Activated naive CD8-positive, alpha-beta T cell treated with anti-CD3 and anti-CD28 coated beads, Interleukin-2, amount 10 ng/mL, durations not matched to agents 7 days and 5 days (primary cell): ENCODE measurements at regions not wholly inside any gene's neighbourhood (a gene's known extent, or its start where the extent isn't known, plus 50 kb on each side); places are given as distances from the start of the nearest gene placed in this dataset.
"Not testable (repeated sequence)": the region's sequence is repeated elsewhere in the genome, so short reads cannot be mapped to it uniquely, and the experiment has no call there.

Experiments used
- ATAC-seq: fragments of 150-1000 bp; cut with Tn5 transposase; one replicate; pipeline ENCODE4 v1.10.0; 2021; ENCODE audit warnings: low read depth, moderate library complexity
- POLR2A ChIA-PET: fragments of 350-600 bp; sonication (Branson Sonifier 250); formaldehyde crosslinking; loops from one replicate; lab custom pipeline; 2021; ENCODE audit warnings: antibody characterized with exemption; lab: Charles Lee
- DNase-seq: peaks from one replicate; pipeline ENCODE4 v3.0.0; 2021
- H3K27ac Mint-ChIP-seq: one replicate; pipeline ENCODE4 v1.8.0; 2022; ENCODE audit warnings: mild to moderate bottlenecking, mixed read lengths
- H3K27me3 Mint-ChIP-seq: one replicate; pipeline ENCODE4 v1.8.0; 2022; ENCODE audit warnings: mild to moderate bottlenecking, moderate library complexity, mixed read lengths
- H3K36me3 Mint-ChIP-seq: one replicate; pipeline ENCODE4 v1.8.0; 2021; ENCODE audit warnings: mild to moderate bottlenecking, mixed read lengths
- H3K4me1 Mint-ChIP-seq: one replicate; pipeline ENCODE4 v1.8.0; 2021; ENCODE audit warnings: mixed read lengths
- H3K4me3 Mint-ChIP-seq: one replicate; pipeline ENCODE4 v1.8.0; 2022; ENCODE audit warnings: mild to moderate bottlenecking, moderate library complexity, mixed read lengths
- H3K9me3 Mint-ChIP-seq: one replicate; pipeline ENCODE4 v1.8.0; 2021; ENCODE audit warnings: mixed read lengths

GRCh38 chr2:16722126-16722525, 56.5 kb upstream of the CYRIA start:
- Mint-ChIP-seq H3K9me3 (no peaks in the 10 kb centered on the region), H3K36me3 (no peaks in the 10 kb centered on the region), H3K4me1 (no peaks in the 10 kb centered on the region), H3K27ac (no peak overlapping the region), H3K4me3 (no peak overlapping the region), H3K27me3 (peaks cover 2% of the 10 kb centered on the region)
- POLR2A ChIA-PET: no interaction called here
- no peak for DNase-seq
- no peak for ATAC-seq

GRCh38 chr2:16721529-16721928, 55.9 kb upstream of the CYRIA start:
- H3K4me3 Mint-ChIP-seq, H3K4me1 Mint-ChIP-seq, POLR2A ChIA-PET, DNase-seq, H3K27ac Mint-ChIP-seq, ATAC-seq, H3K27me3 Mint-ChIP-seq, H3K9me3 Mint-ChIP-seq, H3K36me3 Mint-ChIP-seq: not testable (repeated sequence)

GRCh38 chr2:16720737-16721136, 55.1 kb upstream of the CYRIA start:
- ATAC-seq, H3K4me1 Mint-ChIP-seq, H3K9me3 Mint-ChIP-seq, H3K36me3 Mint-ChIP-seq, H3K4me3 Mint-ChIP-seq, POLR2A ChIA-PET, H3K27ac Mint-ChIP-seq, H3K27me3 Mint-ChIP-seq, DNase-seq: not testable (repeated sequence)

GRCh38 chr2:16719485-16719808, 53.8 kb upstream of the CYRIA start:
- POLR2A ChIA-PET: no interaction called here

GRCh38 chr2:16718576-16719484, 53.2 kb upstream of the CYRIA start:
- Mint-ChIP-seq H3K27ac (no peak overlapping the region), H3K4me3 (no peak overlapping the region), H3K36me3 (no peaks in the 10 kb centered on the region), H3K9me3 (no peaks in the 10 kb centered on the region), H3K27me3 (no peaks in the 10 kb centered on the region), H3K4me1 (no peaks in the 10 kb centered on the region)
- no peak for DNase-seq
- ATAC-seq: no peak
- POLR2A ChIA-PET: no interaction called here

More at GRCh38 chr2:16719485-16719808, 53.8 kb upstream of the CYRIA start:
- Mint-ChIP-seq H3K27ac (no peak overlapping the region), H3K4me3 (no peak overlapping the region), H3K27me3 (no peaks in the 10 kb centered on the region), H3K9me3 (no peaks in the 10 kb centered on the region), H3K36me3 (no peaks in the 10 kb centered on the region), H3K4me1 (no peaks in the 10 kb centered on the region)
- ATAC-seq (no peak), DNase-seq (no peak)

- POLR2A ChIA-PET: no interaction called here
These were observed 51.8 kb upstream of the CYRIA start for GRCh38 chr2:16717477-16717876.

GRCh38 chr2:16716944-16717343, 51.3 kb upstream of the CYRIA start:
- H3K9me3 Mint-ChIP-seq: no peaks in the 10 kb centered on the region
- DNase-seq (no peak), ATAC-seq (no peak)

More at GRCh38 chr2:16717477-16717876, 51.8 kb upstream of the CYRIA start:
- ATAC-seq (no peak), DNase-seq (no peak)
- Mint-ChIP-seq H3K4me3 (no peak overlapping the region), H3K27me3 (no peaks in the 10 kb centered on the region), H3K27ac (no peak overlapping the region), H3K36me3 (no peaks in the 10 kb centered on the region), H3K9me3 (no peaks in the 10 kb centered on the region), H3K4me1 (no peaks in the 10 kb centered on the region)

GRCh38 chr2:16716024-16716423, 50.4 kb upstream of the CYRIA start:
- Mint-ChIP-seq H3K36me3 (no peaks in the 10 kb centered on the region), H3K4me3 (no peak overlapping the region), H3K27ac (no peak overlapping the region), H3K4me1 (no peaks in the 10 kb centered on the region), H3K9me3 (no peaks in the 10 kb centered on the region), H3K27me3 (peaks cover under 1% of the 10 kb centered on the region)
- DNase-seq: no peak
- POLR2A ChIA-PET: interaction anchor here (0.6 kb wide), 1 partner anchor 834 kb away, joined by 3 read pairs; no protein-coding TSS in a partner anchor
- ATAC-seq: no peak

More at GRCh38 chr2:16716944-16717343, 51.3 kb upstream of the CYRIA start:
- Mint-ChIP-seq H3K4me1 (no peaks in the 10 kb centered on the region), H3K27me3 (no peaks in the 10 kb centered on the region), H3K36me3 (no peaks in the 10 kb centered on the region), H3K4me3 (no peak overlapping the region), H3K27ac (no peak overlapping the region)
- POLR2A ChIA-PET: no interaction called here
